GM23248 (cell line): ENCODE measurements at regions not wholly inside any gene's neighbourhood (a gene's known extent, or its start where the extent isn't known, plus 50 kb on each side); places are given as distances from the start of the nearest gene placed in this dataset.

ENCODE experiments used
- EZH2 ChIP-seq: fragments of 200-600 bp; sonication (generic); IDR thresholded peaks from 2 replicates; pipeline ENCODE4 v1.6.1; 2018; ENCODE audit warnings: antibody characterized with exemption, mild to moderate bottlenecking; ENCODE audit not compliant: insufficient read depth, poor library complexity, severe bottlenecking
- EZH2phosphoT487 ChIP-seq: fragments of 200-600 bp; sonication (generic); IDR thresholded peaks from 2 replicates; pipeline ENCODE4 v1.6.1; 2018; ENCODE audit warnings: antibody characterized with exemption, moderate library complexity, mild to moderate bottlenecking, low read depth; ENCODE audit not compliant: insufficient read depth

- no peak for TF ChIP-seq EZH2
- TF ChIP-seq EZH2phosphoT487: no peak
Observed at GRCh38 chr14:58966997-58967396, 221.5 kb upstream of the DAAM1 start.
